HCT116 (cell line): ENCODE measurements at regions not wholly inside any gene's neighbourhood (a gene's known extent, or its start where the extent isn't known, plus 50 kb on each side); places are given as distances from the start of the nearest gene placed in this dataset.

ENCODE experiments used
- ATAC-seq: fragments of 200-7000 bp; cut with Tn5 transposase; 2 replicates; pipeline ENCODE4 v1.9.1; 2020; ENCODE audit warnings: mild to moderate bottlenecking, moderate library complexity
- BruUV-seq: library from RNA; stranded (reverse); fragments of 400-500 nt; replicated peaks from 2 replicates; lab custom pipeline; 2021; lab: Mats Ljungman, UMichigan
- CTCF ChIA-PET: fragments of 300-600 bp; sonication (Branson Sonifier 250); formaldehyde crosslinking; loops from one replicate; lab custom pipeline; 2021; ENCODE audit warnings: antibody characterized with exemption; lab: Charles Lee
- POLR2A ChIA-PET: fragments of 300-600, 350-600 bp; sonication (Branson Sonifier 250); formaldehyde crosslinking; loops from one replicate; lab custom pipeline; 2021; ENCODE audit warnings: antibody characterized with exemption; lab: Charles Lee
- RAD21 ChIA-PET, 2 experiments: fragments of 300-600 bp; sonication (Branson Sonifier 250); formaldehyde crosslinking; loops; one replicate each; lab custom pipeline; 2023; ENCODE audit warnings: low total read pairs in 2 of 2; ENCODE audit not compliant: uncharacterized antibody in 2 of 2, unreplicated experiment in 2 of 2, low non-redundant PET in 1 of 2; lab: Charles Lee
- DNase-seq: peaks from one replicate; pipeline ENCODE4 v3.0.0-alpha.2; 2010; ENCODE audit warnings: low read depth, low spot score
- H2AFZ ChIP-seq: fragments of 200-600 bp; shearing (Covaris generic), sonication (generic); 2 replicates; pipeline ENCODE4 v1.6.1; 2017; ENCODE audit warnings: low read depth, mixed run types, mixed read lengths, antibody characterized with exemption, low read length; ENCODE audit not compliant: poor library complexity, severe bottlenecking
- H3K27ac ChIP-seq: 2 replicates; pipeline ENCODE4 v1.5.1; 2012; ENCODE audit warnings: low read depth, low read length
- H3K27me3 ChIP-seq: fragments of 200-600 bp; sonication (generic); 2 replicates; pipeline ENCODE4 v1.6.1; 2016; ENCODE audit warnings: mixed run types, low read length, mixed read lengths; ENCODE audit not compliant: insufficient read depth
- H3K36me3 ChIP-seq, 2 experiments: fragments of 200-500 bp in 1 of 2; fragments of 200-600 bp in 1 of 2; sonication (Bioruptor generic) in 1 of 2; sonication (generic) in 1 of 2; 2 replicates each; pipeline versions ENCODE4 v1.5.1 to v1.6.1; 2014 to 2016; ENCODE audit warnings: low read length in 2 of 2, inconsistent platforms in 1 of 2, mixed read lengths in 1 of 2, mixed run types in 1 of 2; ENCODE audit not compliant: insufficient read depth in 2 of 2, control insufficient read depth in 1 of 2
- H3K4me1 ChIP-seq, 2 experiments: fragments of 200-600 bp in 1 of 2; sonication (generic) in 1 of 2; 2 replicates each; pipeline versions ENCODE4 v1.5.1 to v1.6.1; 2012 to 2017; ENCODE audit warnings: low read length in 2 of 2, inconsistent platforms in 1 of 2, mild to moderate bottlenecking in 1 of 2, mixed read lengths in 1 of 2, mixed run types in 1 of 2, moderate library complexity in 1 of 2; ENCODE audit not compliant: insufficient read depth in 2 of 2, control insufficient read depth in 1 of 2
- H3K4me2 ChIP-seq: fragments of 200-600 bp; sonication (generic); 2 replicates; pipeline ENCODE4 v1.6.1; 2017; ENCODE audit warnings: mixed run types, low read length, mixed read lengths
- H3K4me3 ChIP-seq, 2 experiments: fragments of 200-600 bp in 1 of 2; sonication (generic) in 1 of 2; replicated peaks in 1 of 2; 2 replicates each; pipeline ENCODE4 v1.5.1; 2011 to 2016; ENCODE audit warnings: low read length in 2 of 2, control low read depth in 1 of 2, low read depth in 1 of 2, mild to moderate bottlenecking in 1 of 2, mixed read lengths in 1 of 2, mixed run types in 1 of 2
- H3K79me2 ChIP-seq: fragments of 200-600 bp; sonication (generic); 2 replicates; pipeline ENCODE4 v1.6.1; 2017; ENCODE audit warnings: mild to moderate bottlenecking, mixed run types, low read length, moderate library complexity, mixed read lengths; ENCODE audit not compliant: insufficient read depth
- H3K9ac ChIP-seq: fragments of 200-600 bp; sonication (generic); 2 replicates; pipeline ENCODE4 v1.6.1; 2016; ENCODE audit warnings: low read length, mixed read lengths
- H3K9me2 ChIP-seq: fragments of 200-600 bp; sonication (generic), shearing (Covaris generic); 2 replicates; pipeline ENCODE4 v1.6.1; 2017; ENCODE audit warnings: mixed run types, mild to moderate bottlenecking, moderate library complexity; ENCODE audit not compliant: insufficient read depth
- H3K9me3 ChIP-seq, 2 experiments: fragments of 200-500 bp in 1 of 2; fragments of 200-600 bp in 1 of 2; sonication (Bioruptor generic) in 1 of 2; sonication (generic) in 1 of 2; 2 replicates each; pipeline ENCODE4 v1.6.1; 2014 to 2017; ENCODE audit warnings: low read length in 2 of 2, mixed read lengths in 2 of 2, inconsistent platforms in 1 of 2, low read depth in 1 of 2, mild to moderate bottlenecking in 1 of 2, mixed run types in 1 of 2, moderate library complexity in 1 of 2; ENCODE audit not compliant: control insufficient read depth in 1 of 2, insufficient read depth in 1 of 2
- H4K20me1 ChIP-seq: fragments of 200-600 bp; sonication (generic), shearing (Covaris generic); 2 replicates; pipeline ENCODE4 v1.6.1; 2017; ENCODE audit warnings: mixed run types, mild to moderate bottlenecking, moderate library complexity; ENCODE audit not compliant: insufficient read depth
- CEBPB ChIP-seq: IDR thresholded peaks from 2 replicates; pipeline ENCODE4 v1.6.1; 2012; ENCODE audit warnings: low read depth
- CTCF ChIP-seq, 3 experiments: fragments of 200-600 bp in 1 of 3; sonication (generic) in 1 of 3; IDR thresholded peaks in 2 of 3; conservative IDR thresholded peaks in 1 of 3; 2 replicates each; pipeline ENCODE4 v1.5.1; 2012 to 2017; ENCODE audit warnings: low read depth in 2 of 3, low read length in 2 of 3, antibody characterized with exemption in 1 of 3, borderline replicate concordance in 1 of 3, control low read depth in 1 of 3, mild to moderate bottlenecking in 1 of 3, mixed read lengths in 1 of 3, mixed run types in 1 of 3, moderate library complexity in 1 of 3; ENCODE audit not compliant: insufficient read depth in 1 of 3
- TCF7L2 ChIP-seq: IDR thresholded peaks from 2 replicates; pipeline ENCODE4 v1.7.0; 2011; ENCODE audit warnings: borderline replicate concordance, inconsistent platforms; ENCODE audit not compliant: insufficient read depth, insufficient read length; ENCODE audit errors: extremely low read depth
- intact Hi-C: fragments of 100-400 bp; cut with micrococcal nuclease; formaldehyde crosslinking; loops from 2 replicates; pipeline ENCODE4 v1.10.0; 2022

- DNase-seq = no peak
- POLR2A ChIA-PET = no interaction called here
Measured at GRCh38 chr15:62964251-62964650, 78.3 kb upstream of the TPM1 start.

More at GRCh38 chr15:62964251-62964650, 78.3 kb upstream of the TPM1 start:
- Histone ChIP-seq H3K4me3 (no peak overlapping the region), H3K36me3 (no peaks in the 10 kb centered on the region), H3K9ac (no peak overlapping the region), H3K9me2 (no peaks in the 10 kb centered on the region), H3K4me1 (no peaks in the 10 kb centered on the region)
- no peak for ATAC-seq
- TF ChIP-seq CTCF (IDR thresholded peaks at IDR 0.05 in 2 of 3, conservative IDR thresholded peaks at IDR 0.05 in 1 of 3; ENCODE audit: borderline replicate concordance in 1 of 3, insufficient read depth in 1 of 3, low read depth in 2 of 3, low read length in 2 of 3) (no peak), CEBPB (no peak), TCF7L2 (no peak)
- TF ChIP-seq, all 23 proteins: peak for 0
- Histone ChIP-seq H3K4me2 (no peak overlapping the region), H2AFZ (no peak overlapping the region), H3K27me3 (no peaks in the 10 kb centered on the region), H3K27ac (no peak overlapping the region), H3K79me2 (no peaks in the 10 kb centered on the region), H3K9me3 (no peaks in the 10 kb centered on the region), H4K20me1 (no peaks in the 10 kb centered on the region)
- ChIA-PET RAD21 (no interaction called here), CTCF (no interaction called here)
- BruUV-seq = no TSS peak
- intact Hi-C loops = no loop called here
